NCI-H524 treated with DMSO at 0.1 percent for 48 hours (cell line): ENCODE measurements at regions not wholly inside any gene's neighbourhood (a gene's known extent, or its start where the extent isn't known, plus 50 kb on each side); places are given as distances from the start of the nearest gene placed in this dataset.

ENCODE experiments used
- DNase-seq: peaks from one replicate; lab custom pipeline; 2025; lab: John Stamatoyannopoulos, UW

DNA sequence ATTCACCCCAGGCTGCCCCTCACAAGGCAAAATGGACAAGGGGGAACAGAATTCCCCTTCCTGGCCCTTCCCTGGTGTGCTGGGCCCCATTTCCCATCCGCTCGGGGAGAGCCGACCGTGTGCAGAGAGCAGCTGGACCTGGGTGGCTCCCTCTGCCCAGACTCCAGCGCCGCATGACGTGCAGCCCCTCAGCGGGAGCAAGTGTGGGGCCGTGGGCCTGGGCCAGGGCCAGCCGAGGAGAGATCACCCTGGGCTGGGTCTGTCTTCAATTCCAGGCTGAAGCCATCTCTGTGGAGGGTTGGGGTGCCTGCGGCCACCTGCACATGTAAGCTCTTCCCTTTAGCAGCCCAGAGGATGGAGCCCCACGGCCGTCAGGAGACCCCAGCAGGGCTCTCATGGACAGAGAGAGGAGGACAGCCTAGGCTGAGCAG, 241.8 kb downstream of the TTLL2 start:
- DNase-seq, result no peak

DNA sequence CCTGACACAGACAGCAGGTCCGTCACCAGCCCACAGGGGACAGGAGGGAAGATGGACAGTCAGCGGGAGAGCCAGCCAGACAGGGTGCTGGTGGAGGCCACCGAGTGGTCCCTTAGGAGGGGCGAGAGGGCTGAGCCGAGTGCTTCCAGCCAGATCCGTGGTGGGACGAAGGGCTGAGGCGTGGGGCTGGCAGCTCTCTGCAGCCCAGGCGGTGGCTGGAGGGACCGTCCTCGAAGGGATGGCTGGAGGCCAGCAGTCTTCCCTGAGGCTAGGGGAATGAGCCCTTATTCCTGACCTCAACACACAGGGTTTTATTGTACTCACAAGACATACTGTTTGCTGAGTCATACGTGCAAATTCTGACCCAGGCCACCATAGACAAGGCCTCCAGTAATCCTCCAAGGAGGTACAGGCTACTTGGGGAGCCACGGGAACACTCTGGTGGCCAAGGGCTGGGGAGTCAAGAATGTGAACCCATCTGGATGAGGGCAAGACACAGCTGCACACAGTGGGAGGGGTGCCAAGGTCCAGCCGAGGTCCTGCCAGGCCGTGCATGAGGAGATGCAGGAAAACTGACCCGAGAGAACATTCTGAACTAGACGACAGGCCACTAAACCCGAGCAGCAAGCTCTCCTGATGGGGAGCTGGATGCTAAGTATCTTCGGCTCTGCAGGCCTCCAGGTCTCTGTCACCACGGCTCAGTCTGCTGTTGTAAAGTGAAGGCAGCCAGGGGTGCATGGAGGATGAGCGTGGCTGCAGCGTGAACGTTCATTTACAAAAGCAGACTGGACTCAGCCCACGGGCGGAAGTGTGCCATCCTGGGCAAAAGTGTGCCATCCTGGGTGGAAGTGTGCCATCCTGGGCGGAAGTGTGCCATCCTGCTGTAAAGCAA, 242.5 kb downstream of the TTLL2 start:
- DNase-seq, result no peak

DNA sequence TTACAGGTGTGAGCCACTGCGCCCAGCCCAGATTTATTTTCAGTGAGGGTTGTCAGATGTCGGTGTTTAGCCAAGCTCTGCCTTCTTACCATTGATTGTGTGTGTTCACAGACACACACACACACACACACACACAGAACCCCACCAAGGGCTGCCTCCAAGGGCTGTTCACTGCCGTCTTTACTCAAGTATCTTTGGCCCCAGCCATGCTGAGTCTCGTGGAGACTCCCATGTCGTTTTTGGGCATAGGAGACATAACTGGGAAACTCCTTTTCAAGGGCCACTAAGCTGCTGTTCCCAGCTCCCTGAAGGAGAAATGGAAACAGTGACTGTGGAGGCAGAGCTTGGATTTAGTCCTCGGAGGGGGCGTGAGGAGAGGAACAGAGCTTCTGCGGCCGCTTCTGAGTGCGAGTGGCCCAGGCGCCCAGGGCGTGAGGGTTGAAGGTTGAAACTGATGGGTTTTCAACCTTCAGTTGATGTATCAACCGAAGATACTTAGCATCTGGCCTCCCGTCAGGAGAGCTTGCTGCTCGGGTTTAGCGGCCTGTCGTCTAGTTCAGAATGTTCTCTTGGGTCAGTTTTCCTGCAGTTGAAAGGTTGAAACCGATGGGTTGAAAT, 243.6 kb downstream of the TTLL2 start:
- DNase-seq, result no peak

DNA sequence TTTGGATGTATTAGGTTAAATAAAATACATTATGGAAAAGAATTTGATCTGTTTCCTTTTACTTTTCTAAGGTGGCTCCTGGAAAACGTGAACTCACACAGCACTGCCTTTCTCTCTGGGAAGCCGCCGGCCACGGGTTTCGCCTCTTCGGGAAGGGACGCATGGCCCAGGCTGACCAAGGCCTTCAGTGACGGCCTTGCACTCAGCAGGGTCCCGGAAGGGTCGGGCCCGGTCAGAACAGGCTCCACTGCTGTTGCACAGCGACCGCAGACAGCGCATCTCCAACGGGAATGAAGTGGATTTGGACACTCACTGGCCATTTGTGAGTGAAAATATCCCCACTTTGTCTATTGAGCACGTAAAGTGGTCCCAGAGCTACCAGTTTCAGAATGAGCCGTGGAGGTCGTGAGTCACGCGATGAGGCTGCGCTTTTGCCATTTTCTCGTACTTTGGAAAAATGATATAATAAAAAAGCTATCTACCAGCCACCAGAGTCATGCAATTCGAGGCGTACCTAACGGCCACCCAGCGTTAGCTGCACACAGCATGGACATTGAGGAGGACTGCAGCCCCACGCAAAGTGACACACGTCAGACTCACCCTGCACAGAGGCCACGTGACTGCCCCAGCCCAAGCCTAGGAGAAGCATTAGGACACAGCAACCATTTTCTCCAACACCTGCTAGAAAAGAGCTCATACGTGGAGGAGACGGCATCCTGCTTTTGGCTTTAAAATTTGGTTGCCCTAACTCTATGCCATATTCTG, 244.3 kb downstream of the TTLL2 start:
- no peak for DNase-seq

DNA sequence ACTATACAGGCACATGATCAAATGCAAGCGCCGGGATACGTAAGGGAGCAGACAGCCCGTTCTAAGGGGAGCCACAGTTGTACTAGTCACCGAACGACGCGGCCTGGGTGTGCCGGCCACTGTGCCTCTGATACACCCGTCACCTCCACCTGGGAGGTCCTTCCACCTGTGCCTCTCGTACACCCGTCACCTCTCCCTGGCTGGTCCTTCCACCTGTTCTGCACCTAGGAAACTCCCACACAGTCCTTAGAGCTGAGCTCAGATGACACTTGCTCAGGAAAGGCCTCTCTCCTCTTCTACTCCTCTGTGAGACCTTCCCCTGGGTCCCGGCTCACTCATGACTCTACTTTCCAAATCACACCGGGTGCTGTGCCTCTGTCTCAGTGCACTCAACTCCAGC, 245.0 kb downstream of the TTLL2 start:
- DNase-seq, result no peak

DNA sequence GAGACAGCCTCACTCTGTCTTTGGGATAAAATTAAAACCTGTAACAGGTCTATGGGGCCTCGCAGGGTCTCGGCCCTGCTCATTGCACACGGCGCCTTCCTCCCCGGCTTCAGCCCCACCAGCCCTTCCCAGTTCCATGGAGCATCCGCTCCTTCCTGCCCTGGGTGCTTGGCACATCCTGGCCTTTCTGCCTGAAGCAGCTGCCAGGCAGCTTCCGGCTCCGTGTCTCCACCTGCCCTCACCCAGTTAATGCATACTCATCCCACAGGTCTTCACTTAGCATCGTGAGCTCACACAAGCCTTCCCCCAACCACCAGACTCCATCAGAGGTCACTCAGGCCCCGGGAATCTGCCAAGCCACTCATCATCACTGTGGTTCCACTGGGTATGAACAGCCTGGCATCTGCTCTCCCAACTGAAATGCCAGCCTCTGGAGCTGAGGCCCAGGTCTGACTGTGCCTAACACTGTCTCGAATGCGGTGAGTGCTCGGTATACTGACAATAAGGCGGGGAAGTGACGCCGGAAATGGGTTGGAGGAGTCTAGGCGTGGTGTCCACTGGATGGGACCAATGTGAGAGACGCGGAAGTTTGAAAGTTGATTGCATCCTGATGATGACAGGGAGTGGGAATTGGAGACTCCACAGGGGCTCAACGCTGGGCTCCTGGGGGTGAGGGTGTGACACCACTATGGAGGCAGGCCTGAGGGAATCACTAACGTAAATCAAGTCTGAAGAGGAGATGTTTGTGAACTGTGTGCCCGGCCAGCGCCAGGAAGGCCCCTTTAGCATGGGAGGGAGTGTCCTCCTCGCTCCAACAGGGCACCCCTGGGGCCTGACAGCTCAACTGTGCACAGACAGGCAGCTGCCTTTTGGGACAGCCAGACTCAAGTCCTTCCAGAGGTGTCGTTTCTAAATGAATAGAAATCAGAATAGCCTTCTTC, 245.8 kb downstream of the TTLL2 start:
- no peak for DNase-seq

DNA sequence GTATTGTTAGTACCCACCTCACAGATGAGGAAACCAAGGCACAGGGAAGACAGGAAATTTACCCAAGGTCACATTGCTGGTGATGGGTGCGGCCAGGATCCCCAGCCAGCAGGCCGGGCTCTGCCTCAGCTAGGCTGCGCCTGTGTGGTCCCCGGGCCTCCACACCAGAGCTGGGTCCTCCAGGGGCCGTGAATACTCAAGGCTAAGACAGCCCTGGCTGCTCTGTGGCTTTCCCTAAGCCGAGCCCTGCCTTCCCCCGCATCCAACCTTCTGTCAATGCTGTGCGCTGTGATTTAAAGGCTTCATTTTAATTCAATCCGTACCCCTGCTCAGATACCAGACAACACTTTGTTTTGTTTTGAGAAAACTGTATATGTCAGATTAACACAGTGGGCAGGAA, 246.7 kb downstream of the TTLL2 start:
- DNase-seq, result no peak

DNA sequence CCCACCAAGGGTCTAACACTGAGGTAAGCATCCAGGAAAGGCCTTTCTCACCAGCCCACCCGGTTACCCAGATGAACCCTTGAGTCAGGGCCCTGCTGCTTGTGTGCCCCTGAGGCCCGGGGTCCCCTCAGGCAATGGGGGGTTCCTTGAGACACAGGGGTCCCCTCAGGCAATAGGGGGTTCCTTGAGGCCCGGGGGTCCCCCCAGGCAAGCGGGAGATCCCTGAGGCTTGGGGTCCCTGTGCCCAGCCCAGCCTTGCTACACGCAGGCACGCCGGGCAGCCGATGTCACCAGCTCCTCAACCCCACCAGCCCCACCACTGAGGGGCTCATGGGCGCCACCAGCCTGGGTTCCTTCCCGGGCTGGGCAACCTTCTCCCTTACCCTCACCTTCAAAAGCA, 247.2 kb downstream of the TTLL2 start:
- DNase-seq, result no peak

DNA sequence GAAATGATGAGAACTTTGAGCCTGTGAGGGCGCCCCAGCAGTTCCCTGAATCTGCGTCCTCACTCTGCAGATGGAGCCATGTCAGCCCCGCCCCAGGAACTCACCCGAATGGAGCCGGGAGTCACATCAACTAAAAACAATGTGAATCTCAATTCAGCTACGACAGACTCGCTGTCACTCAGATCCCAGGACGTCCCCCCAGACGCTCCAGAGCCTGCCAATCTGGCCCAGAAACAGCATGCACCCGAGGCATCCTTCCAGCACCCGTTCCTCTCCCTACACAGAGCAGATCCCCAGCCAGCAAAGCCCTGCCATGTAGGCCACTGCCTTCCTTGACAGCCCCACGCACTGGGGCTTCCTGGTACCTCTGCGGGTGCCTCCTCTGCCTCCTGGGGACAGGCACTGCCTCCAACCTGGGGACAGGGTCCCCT, 248.0 kb downstream of the TTLL2 start:
- no peak for DNase-seq

DNA sequence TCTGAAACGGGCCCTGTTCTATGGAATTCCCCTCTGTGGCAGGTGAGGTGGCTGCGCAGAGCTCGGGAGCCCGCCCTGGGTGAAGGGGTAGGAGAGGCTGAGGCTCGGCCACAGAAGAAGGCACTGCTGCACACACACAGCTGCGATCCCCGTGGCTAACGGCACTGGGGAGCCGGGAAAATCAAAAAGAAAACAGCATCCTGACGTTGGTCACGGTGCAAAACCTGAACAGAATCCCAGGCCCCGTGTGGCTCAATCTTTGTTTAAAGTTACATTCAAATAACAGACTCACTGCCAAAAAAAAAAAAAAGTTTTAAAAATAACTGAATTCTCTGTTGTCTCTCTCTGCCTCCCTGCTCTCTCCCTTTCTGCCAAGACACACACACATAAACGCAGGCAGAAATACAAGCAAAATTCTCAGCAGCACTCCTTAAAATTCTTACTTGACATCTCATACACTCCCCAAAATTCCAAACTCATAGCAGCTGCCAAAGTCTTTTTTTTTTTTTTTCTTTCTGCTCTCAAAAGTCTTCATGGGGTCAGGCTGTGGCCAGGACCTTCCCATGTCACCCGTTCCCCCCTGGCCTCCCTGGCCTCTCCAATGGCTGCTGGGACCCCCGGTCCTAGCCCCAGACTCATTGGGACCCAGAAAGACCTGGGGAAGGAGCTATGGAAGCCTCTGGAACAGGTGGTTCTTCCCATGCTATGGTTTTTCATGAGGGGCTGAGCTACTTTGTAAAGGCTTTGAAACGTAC, 248.8 kb downstream of the TTLL2 start:
- DNase-seq, result no peak

DNA sequence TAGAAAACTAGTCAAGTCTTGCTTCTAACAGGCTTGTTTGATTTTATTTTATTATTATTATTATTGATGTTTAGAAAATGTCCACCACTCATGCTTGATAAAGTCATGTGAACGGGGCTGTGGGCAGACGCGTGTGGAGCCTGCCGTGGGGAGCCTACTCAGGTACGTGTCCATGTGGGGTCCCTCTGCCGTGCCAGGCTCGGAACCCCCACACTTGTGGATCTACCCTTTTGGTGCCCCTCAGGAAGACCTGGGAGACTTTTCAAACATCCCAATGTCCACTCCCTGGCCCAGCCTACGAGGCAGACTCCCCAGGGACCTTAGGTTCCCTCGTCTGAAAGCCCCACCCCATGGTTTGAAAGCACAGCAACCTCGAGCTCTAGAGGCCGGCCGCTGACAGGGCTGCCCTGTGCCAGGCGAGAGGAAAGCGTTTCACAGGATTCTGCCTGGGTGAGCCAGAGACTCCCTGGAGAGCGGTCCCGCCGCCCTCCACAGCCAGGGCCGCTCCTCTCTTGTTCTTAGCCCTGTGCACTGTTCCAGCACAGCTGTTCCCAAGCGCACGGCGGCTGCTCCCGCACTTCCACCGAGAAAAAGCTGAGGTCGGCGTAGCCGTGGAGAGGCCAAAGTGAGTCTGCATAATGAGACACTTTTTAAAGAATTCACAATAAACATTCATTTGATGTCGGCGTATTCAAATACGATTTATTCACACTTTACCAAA, 249.7 kb downstream of the TTLL2 start:
- DNase-seq, result no peak

DNA sequence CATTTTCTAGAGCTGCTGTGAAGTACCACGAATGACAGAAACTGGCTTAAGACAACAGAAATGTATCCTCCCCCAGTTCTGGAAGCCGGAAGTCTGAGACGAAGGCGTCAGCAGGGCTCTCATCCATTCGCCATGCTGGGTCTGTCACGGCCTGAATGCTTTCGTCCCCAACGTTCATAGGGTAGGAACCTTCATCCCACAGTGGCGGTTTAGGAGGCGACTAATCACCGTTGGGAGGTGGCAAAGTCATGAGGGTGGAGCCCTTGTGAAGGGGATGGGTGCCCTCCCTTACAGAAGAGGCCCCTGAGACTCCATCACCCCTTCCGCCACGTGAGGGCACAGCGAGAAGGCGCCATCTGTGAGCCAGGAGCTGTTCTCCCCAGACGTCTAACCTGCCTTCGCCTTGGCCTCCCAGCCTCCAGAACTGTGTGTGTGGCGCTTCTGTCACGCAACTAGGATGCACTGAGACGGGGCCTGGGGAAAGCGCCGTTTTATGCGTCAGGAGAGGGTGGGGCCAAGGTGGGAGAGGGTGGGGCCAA, 250.3 kb downstream of the TTLL2 start:
- DNase-seq, result no peak

DNA sequence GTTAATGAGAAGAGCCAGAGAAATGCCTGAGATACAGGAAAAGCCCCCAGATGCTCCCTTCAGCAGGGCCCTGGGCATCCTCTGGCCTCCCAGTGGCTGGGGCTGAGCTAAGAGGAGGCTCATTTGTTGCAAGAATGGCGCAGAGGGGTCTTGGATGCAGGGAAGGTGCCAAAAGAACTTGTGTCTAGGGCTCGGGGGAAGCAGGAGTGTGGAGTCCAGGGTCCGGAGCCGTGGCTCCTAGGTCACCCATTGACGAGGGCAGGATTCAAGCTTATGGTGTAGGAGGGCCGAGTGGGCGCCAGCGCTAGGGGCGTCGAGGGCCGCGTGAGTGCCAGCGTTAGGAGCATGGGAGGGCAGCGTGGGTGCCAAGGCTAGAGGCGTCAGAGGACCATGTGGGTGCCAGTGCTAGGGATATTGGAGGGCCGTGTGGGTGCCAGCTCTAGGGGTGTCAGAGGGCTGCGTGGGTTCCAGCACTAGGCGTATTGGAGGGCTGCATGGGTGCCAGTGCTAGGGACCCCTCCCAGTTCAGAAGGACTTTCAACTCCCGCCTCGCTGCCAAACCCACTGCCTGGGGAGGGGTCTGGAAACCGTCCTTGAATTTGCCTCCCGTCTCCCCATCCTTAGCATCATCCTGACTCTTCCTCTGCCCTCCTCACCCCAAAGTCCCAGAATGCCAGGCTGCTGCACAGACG, 250.5 kb upstream of the AFDN start:
- no peak for DNase-seq

DNA sequence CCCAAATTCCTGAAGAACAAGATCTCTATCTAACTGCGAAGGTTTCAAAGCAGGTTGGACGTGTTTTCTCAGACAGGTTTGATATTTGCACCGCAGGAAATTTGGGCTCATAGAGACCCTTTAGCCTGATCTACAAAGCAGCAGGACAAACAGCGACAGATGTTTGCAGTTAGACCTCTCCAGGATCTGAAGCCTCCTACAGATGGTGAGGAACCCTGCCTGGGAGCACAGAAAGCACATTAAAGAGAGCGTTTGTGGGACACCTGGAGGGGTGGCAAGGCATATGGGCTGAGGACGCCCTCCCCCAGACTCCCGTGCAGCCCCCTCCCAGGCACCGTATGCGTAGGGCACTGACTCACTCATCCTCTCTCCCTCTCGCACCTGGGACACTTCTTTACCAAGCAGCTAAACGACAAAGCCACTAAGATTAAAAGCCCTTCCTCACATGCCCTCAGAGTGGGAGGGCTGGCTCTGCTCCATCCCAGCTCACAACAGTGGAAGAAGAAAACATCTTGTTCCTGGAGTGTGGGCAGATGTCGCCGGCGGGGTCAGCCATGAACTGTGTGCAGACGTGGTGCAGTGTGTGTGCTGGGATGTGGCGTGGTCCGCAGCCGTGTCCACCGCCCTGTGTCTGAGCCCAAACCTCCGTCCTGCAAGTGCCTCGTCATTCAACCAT, 249.7 kb upstream of the AFDN start:
- DNase-seq, result peak; percentile 98

DNA sequence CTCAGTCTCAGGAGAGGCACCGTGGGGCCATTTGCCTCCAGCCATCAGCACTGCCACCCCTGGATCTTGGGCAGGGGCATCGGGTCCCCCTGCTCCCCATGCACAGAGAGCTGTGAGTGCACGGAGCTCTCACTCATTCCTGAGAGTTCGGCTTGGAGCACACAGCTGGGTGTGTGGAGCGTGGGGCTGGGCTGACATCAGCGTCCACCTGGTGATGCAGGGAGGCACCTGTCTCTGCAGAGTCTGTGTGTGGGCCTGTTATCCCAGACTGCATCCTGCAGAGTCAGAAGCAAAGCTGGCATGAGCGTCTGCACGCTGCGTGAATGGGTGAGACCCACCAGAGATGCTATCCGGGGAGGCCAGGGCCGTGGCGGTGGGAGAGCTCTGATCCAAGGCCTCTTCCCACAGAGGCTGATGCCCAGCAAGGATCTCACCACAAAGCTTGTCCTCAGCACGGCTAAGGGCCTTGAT, 248.8 kb upstream of the AFDN start:
- no peak for DNase-seq

DNA sequence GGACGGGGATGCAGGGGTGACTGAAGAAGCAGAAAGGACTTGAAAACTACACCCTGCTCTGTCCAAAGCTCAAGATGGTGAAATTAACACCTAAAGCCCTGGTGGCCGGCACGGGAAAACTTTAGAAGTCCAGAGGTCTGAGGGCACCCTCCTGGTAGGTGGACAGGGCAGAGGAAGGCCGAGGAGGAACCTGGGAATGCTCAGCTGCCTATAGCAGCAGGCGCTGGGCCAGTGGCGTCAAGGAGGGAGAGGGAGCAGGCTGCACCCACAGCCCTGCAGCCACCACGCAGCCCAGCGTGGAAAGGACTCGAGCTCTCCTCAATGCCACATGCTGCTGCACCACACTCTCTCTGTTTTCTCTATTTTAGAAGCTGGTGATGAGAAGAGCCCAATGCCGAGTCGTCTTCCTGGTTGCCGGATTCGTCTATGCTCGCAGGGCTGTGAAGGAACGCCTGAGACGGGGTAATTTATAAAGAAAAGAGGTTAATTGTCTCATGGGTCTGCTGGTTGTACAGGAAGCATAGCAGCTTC, 248.3 kb upstream of the AFDN start:
- no peak for DNase-seq

DNA sequence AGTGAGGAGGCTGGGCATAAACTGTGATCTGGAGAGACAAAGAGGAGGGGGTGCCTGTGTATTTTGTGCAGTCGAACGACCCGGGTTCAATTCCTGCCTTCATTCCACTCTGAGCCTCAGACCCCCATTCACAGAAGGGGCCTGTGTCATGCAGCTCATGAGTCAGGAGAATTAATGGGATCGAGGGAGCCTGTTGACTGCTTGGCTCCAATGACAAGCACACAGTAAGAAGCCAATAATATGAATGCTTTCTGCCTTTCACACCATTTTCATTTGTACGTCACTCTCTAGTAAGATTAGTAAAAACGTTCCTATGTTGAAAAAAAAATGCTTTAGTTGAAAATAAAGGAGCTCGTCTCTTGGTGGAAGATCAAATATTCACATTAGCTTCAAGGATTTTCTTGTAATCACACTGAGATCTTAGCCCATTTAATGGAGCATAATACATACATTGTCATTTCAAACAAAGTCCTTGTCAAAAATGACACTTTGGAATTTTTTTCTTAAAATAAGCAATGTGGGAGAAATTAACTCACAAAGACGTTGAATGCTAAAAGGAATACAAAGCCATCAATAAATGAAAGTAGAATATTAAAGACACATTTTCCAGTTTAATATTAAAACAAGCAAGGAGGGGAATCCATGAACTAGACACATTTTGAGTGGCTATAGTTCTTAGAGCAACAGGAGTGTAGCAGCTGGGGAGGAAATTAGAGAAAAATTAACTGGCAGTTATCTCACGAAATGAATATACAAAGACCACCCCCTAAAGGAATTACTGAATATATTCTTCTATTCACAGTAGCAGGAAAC, 246.7 kb upstream of the AFDN start:
- DNase-seq, result no peak

DNA sequence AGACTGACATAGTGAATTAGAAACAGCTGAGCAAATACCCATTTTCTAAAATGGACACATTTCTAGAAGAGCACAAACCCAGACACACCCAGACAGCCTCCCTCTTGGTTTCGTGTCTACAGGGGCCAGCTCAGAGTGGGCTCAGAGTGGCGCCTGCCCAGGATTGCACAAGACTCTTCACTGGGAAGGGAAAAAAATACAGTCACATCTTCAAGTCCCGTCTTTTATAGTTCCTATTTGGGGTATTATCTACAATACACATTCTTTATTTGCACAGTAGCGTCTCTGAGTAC, 246.1 kb upstream of the AFDN start:
- no peak for DNase-seq
